ENCODE measurements at regions not wholly inside any gene's neighbourhood (a gene's known extent, or its start where the extent isn't known, plus 50 kb on each side); places are given as distances from the start of the nearest gene placed in this dataset.

GRCh38 chr6:84576029-84576428, 188.4 kb downstream of the TBX18 start:
- TF ChIP-seq CTCF (IDR thresholded peaks at IDR 0.05) (no peak), POLR2A (IDR thresholded peaks at IDR 0.05) (no peak), EP300 (IDR thresholded peaks at IDR 0.05) (no peak)

Data from tibial nerve (tissue), 4 donors.